HL-60 (cell line): ENCODE measurements at regions not wholly inside any gene's neighbourhood (a gene's known extent, or its start where the extent isn't known, plus 50 kb on each side); places are given as distances from the start of the nearest gene placed in this dataset.

Experiments
- DNase-seq, 2 experiments: peaks; one replicate each; pipeline ENCODE4 v3.0.0-alpha.2; 2010 to 2020; ENCODE audit warnings: low read depth in 1 of 2, low spot score in 1 of 2
- H3K27ac ChIP-seq: fragments of 250-450 bp; sonication (Bioruptor Pico); replicated peaks from 2 replicates; pipeline ENCODE4 v1.5.1; 2020; ENCODE audit warnings: mild to moderate bottlenecking, moderate library complexity
- H3K27me3 ChIP-seq: fragments of 250-450 bp; sonication (Bioruptor Pico); 2 replicates; pipeline ENCODE4 v1.5.1; 2021; ENCODE audit warnings: mild to moderate bottlenecking, moderate library complexity; ENCODE audit not compliant: insufficient read depth, poor library complexity, severe bottlenecking
- H3K4me3 ChIP-seq: replicated peaks from 2 replicates; pipeline ENCODE4 v1.5.1; 2011; ENCODE audit warnings: mild to moderate bottlenecking, control low read depth, low read length; ENCODE audit not compliant: insufficient read depth
- CTCF ChIP-seq: IDR thresholded peaks from one replicate; pipeline ENCODE4 v1.5.1; 2011; ENCODE audit warnings: low read length, control low read depth, inconsistent platforms; ENCODE audit not compliant: insufficient read depth
- GABPA ChIP-seq: IDR thresholded peaks from 2 replicates; pipeline ENCODE4 v1.6.1; 2012; ENCODE audit warnings: low read depth
- POLR2AphosphoS5 ChIP-seq: IDR thresholded peaks from 2 replicates; pipeline ENCODE4 v1.6.1; 2012; ENCODE audit warnings: low read depth
- SPI1 ChIP-seq: IDR thresholded peaks from 2 replicates; pipeline ENCODE4 v1.6.1; 2012; ENCODE audit warnings: low read depth, mild to moderate bottlenecking, borderline replicate concordance
- TF ChIP-seq, protein P1 (sequence below): IDR thresholded peaks from 2 replicates; pipeline ENCODE4 v1.6.1; 2012; ENCODE audit warnings: low read depth; ENCODE audit not compliant: insufficient replicate concordance

- DNase-seq: no peak
- no peaks in the 10 kb centered on the region for H3K27me3 ChIP-seq
- TF ChIP-seq CTCF (no peak), POLR2AphosphoS5 (no peak)
- TF ChIP-seq, protein P1, sequence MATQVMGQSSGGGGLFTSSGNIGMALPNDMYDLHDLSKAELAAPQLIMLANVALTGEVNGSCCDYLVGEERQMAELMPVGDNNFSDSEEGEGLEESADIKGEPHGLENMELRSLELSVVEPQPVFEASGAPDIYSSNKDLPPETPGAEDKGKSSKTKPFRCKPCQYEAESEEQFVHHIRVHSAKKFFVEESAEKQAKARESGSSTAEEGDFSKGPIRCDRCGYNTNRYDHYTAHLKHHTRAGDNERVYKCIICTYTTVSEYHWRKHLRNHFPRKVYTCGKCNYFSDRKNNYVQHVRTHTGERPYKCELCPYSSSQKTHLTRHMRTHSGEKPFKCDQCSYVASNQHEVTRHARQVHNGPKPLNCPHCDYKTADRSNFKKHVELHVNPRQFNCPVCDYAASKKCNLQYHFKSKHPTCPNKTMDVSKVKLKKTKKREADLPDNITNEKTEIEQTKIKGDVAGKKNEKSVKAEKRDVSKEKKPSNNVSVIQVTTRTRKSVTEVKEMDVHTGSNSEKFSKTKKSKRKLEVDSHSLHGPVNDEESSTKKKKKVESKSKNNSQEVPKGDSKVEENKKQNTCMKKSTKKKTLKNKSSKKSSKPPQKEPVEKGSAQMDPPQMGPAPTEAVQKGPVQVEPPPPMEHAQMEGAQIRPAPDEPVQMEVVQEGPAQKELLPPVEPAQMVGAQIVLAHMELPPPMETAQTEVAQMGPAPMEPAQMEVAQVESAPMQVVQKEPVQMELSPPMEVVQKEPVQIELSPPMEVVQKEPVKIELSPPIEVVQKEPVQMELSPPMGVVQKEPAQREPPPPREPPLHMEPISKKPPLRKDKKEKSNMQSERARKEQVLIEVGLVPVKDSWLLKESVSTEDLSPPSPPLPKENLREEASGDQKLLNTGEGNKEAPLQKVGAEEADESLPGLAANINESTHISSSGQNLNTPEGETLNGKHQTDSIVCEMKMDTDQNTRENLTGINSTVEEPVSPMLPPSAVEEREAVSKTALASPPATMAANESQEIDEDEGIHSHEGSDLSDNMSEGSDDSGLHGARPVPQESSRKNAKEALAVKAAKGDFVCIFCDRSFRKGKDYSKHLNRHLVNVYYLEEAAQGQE: no peak
- no peak overlapping the region for H3K27ac ChIP-seq
- no peak overlapping the region for H3K4me3 ChIP-seq
Observed at GRCh38 chr9:2335260-2335659, 286.3 kb upstream of the VLDLR start.

GRCh38 chr9:2336055-2336454 lies 285.5 kb upstream of the VLDLR start:
- no peak overlapping the region for H3K4me3 ChIP-seq
- DNase-seq: no peak
- no peak overlapping the region for H3K27ac ChIP-seq
- H3K27me3 ChIP-seq: no peaks in the 10 kb centered on the region
- TF ChIP-seq POLR2AphosphoS5: no peak
- TF ChIP-seq, protein P1: no peak
- no peak for TF ChIP-seq GABPA
- TF ChIP-seq CTCF: no peak
- TF ChIP-seq SPI1: no peak

- TF ChIP-seq CTCF: no peak
- no peak for TF ChIP-seq POLR2AphosphoS5
- TF ChIP-seq SPI1: no peak
- no peak for TF ChIP-seq GABPA
- TF ChIP-seq, protein P1: no peak
- Histone ChIP-seq H3K27ac (no peak overlapping the region), H3K4me3 (no peak overlapping the region), H3K27me3 (no peaks in the 10 kb centered on the region)
- DNase-seq: no peak
Observed at GRCh38 chr9:2337131-2337530, 284.5 kb upstream of the VLDLR start.
